ENCODE measurements at regions not wholly inside any gene's neighbourhood (a gene's known extent, or its start where the extent isn't known, plus 50 kb on each side); places are given as distances from the start of the nearest gene placed in this dataset.

GRCh38 chr1:218694636-218695035 lies 349.5 kb downstream of the TGFB2 start:
- H3K27ac ChIP-seq (ENCODE audit: low read length), result no peak overlapping the region
- H3K9ac ChIP-seq (ENCODE audit: low read length in 2 of 2), result no peak overlapping the region
- no peak overlapping the region for H3K4me3 ChIP-seq (ENCODE audit: low read length in 2 of 2)
- no peaks in the 10 kb centered on the region for H3K4me1 ChIP-seq (ENCODE audit: control insufficient read depth, insufficient read depth, low read length)
- H3K36me3 ChIP-seq (ENCODE audit: control insufficient read depth in 2 of 2, insufficient read depth in 2 of 2, low read length in 2 of 2), result no peaks in the 10 kb centered on the region
- no peaks in the 10 kb centered on the region for H3K27me3 ChIP-seq (ENCODE audit: control insufficient read depth in 1 of 2, insufficient read depth in 2 of 2, low read length in 2 of 2)
- H3K9me3 ChIP-seq (ENCODE audit: control insufficient read depth in 2 of 2, low read length in 2 of 2), result peaks cover 0 to 3% of the 10 kb centered on the region in 2 donors

- no peaks in the 10 kb centered on the region for H3K9me3 ChIP-seq (ENCODE audit: control insufficient read depth in 2 of 2, low read length in 2 of 2)
- no peak overlapping the region for H3K9ac ChIP-seq (ENCODE audit: low read length in 2 of 2)
- H3K36me3 ChIP-seq (ENCODE audit: control insufficient read depth in 2 of 2, insufficient read depth in 2 of 2, low read length in 2 of 2), result no peaks in the 10 kb centered on the region
- H3K27me3 ChIP-seq (ENCODE audit: control insufficient read depth in 1 of 2, insufficient read depth in 2 of 2, low read length in 2 of 2), result no peaks in the 10 kb centered on the region
- H3K27ac ChIP-seq (ENCODE audit: low read length), result no peak overlapping the region
- H3K4me1 ChIP-seq (ENCODE audit: control insufficient read depth, insufficient read depth, low read length), result no peaks in the 10 kb centered on the region
- H3K4me3 ChIP-seq (ENCODE audit: low read length in 2 of 2), result no peak overlapping the region
Measured at GRCh38 chr1:218695525-218695924, 350.4 kb downstream of the TGFB2 start.

- H3K4me3 ChIP-seq (ENCODE audit: low read length in 2 of 2), result no peak overlapping the region
- no peak overlapping the region for H3K27ac ChIP-seq (ENCODE audit: low read length)
- no peaks in the 10 kb centered on the region for H3K27me3 ChIP-seq (ENCODE audit: control insufficient read depth in 1 of 2, insufficient read depth in 2 of 2, low read length in 2 of 2)
- H3K9me3 ChIP-seq (ENCODE audit: control insufficient read depth in 2 of 2, low read length in 2 of 2), result no peaks in the 10 kb centered on the region
- no peaks in the 10 kb centered on the region for H3K4me1 ChIP-seq (ENCODE audit: control insufficient read depth, insufficient read depth, low read length)
- no peak overlapping the region for H3K9ac ChIP-seq (ENCODE audit: low read length in 2 of 2)
- no peaks in the 10 kb centered on the region for H3K36me3 ChIP-seq (ENCODE audit: control insufficient read depth in 2 of 2, insufficient read depth in 2 of 2, low read length in 2 of 2)
Measured at GRCh38 chr1:218698141-218698540, 353.0 kb downstream of the TGFB2 start.

DNA sequence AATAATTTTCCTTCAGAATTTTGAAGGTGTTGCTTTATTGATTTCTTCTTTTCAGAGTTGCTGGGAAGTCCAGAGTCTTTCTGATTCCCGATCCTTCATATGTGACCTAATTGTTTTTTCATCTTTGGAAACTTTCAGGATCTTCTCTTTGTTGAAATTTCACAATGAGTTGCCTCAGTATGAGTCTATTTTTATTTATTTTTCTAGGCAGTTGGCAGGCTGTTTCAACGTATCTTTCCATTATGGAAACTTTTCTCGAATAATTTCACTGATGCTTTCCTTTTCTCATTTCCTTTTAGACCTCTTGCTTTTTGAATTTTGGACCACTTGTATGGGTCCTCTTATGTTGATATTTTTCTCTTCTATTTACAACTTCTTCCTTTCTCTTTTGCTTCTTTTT lies 354.3 kb downstream of the TGFB2 start:
- no peaks in the 10 kb centered on the region for H3K4me1 ChIP-seq (ENCODE audit: control insufficient read depth, insufficient read depth, low read length)
- no peaks in the 10 kb centered on the region for H3K36me3 ChIP-seq (ENCODE audit: control insufficient read depth in 2 of 2, insufficient read depth in 2 of 2, low read length in 2 of 2)
- no peak overlapping the region for H3K9ac ChIP-seq (ENCODE audit: low read length in 2 of 2)

DNA sequence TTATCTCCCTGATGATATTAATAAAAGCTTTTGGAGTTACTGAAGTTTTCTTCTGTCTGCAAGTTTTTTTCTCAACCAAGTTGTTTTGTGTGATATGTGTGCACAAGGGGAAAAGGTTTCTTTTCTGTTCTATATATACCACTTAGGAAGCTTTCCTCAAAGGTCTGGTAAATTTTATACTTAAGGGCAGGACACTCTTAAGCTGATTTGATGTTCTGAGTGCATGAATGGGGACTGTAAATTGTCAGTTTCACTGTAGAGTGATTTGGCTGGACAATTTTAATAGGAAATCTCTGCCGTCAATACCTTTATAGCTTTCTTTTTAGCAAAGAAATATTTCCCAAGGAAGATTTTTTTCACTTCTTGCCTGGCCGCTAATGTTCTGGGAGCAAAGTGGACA lies 354.7 kb downstream of the TGFB2 start:
- no peaks in the 10 kb centered on the region for H3K36me3 ChIP-seq (ENCODE audit: control insufficient read depth in 2 of 2, insufficient read depth in 2 of 2, low read length in 2 of 2)
- H3K9me3 ChIP-seq (ENCODE audit: control insufficient read depth in 2 of 2, low read length in 2 of 2), result no peaks in the 10 kb centered on the region
- no peaks in the 10 kb centered on the region for H3K4me1 ChIP-seq (ENCODE audit: control insufficient read depth, insufficient read depth, low read length)
- no peak overlapping the region for H3K27ac ChIP-seq (ENCODE audit: low read length)
- no peak overlapping the region for H3K9ac ChIP-seq (ENCODE audit: low read length in 2 of 2)
- no peak overlapping the region for H3K4me3 ChIP-seq (ENCODE audit: low read length in 2 of 2)
- H3K27me3 ChIP-seq (ENCODE audit: control insufficient read depth in 1 of 2, insufficient read depth in 2 of 2, low read length in 2 of 2), result no peaks in the 10 kb centered on the region

More for the DNA sequence above, 354.3 kb downstream of the TGFB2 start:
- Histone ChIP-seq H3K27me3 (ENCODE audit: control insufficient read depth in 1 of 2, insufficient read depth in 2 of 2, low read length in 2 of 2) (no peaks in the 10 kb centered on the region), H3K27ac (ENCODE audit: low read length) (no peak overlapping the region), H3K9me3 (ENCODE audit: control insufficient read depth in 2 of 2, low read length in 2 of 2) (no peaks in the 10 kb centered on the region), H3K4me3 (ENCODE audit: low read length in 2 of 2) (no peak overlapping the region)

DNA sequence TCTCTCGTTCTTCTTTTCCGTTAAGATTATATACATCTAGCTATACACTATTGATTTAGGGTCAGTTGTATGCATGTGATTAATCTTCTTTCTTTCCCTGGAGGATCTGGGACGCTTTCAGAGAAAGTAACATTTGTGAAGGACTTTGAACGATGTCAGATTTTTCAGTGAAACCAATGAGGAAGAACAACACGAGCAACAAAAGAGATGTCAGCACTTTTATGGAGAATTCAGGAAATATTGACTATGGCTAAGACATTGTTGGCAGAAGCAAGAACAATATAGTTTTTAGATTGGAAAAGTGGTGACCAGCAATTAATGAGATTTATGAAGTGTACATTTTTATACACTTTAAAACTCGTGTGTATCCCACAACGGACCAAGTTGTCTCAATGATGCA lies 355.5 kb downstream of the TGFB2 start:
- no peaks in the 10 kb centered on the region for H3K9me3 ChIP-seq (ENCODE audit: control insufficient read depth in 2 of 2, low read length in 2 of 2)
- H3K9ac ChIP-seq (ENCODE audit: low read length in 2 of 2), result no peak overlapping the region
- H3K36me3 ChIP-seq (ENCODE audit: control insufficient read depth in 2 of 2, insufficient read depth in 2 of 2, low read length in 2 of 2), result no peaks in the 10 kb centered on the region
- H3K4me1 ChIP-seq (ENCODE audit: control insufficient read depth, insufficient read depth, low read length), result no peaks in the 10 kb centered on the region
- H3K27me3 ChIP-seq (ENCODE audit: control insufficient read depth in 1 of 2, insufficient read depth in 2 of 2, low read length in 2 of 2), result no peaks in the 10 kb centered on the region
- H3K4me3 ChIP-seq (ENCODE audit: low read length in 2 of 2), result no peak overlapping the region
- H3K27ac ChIP-seq (ENCODE audit: low read length), result no peak overlapping the region

DNA sequence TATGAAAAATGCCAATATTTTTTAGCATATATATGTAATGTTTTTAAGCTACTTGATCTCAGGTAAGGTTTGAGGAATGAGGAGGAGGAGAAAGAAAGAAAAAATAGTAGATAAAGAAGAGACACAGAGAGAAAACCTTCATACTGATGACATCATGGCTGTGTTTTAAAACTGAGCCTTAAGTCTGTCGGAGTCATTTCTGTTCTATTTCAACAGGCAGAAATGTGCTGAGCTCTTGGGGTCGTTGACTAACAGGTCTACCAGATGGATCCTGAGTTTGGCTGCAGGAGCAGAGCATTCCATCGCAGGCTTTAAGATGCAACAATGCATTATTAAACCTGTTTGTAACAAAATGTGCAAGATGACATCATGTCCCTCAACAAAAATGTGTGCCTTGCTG lies 356.0 kb downstream of the TGFB2 start:
- H3K4me1 ChIP-seq (ENCODE audit: control insufficient read depth, insufficient read depth, low read length), result no peaks in the 10 kb centered on the region
- no peak overlapping the region for H3K27ac ChIP-seq (ENCODE audit: low read length)
- no peaks in the 10 kb centered on the region for H3K36me3 ChIP-seq (ENCODE audit: control insufficient read depth in 2 of 2, insufficient read depth in 2 of 2, low read length in 2 of 2)
- H3K27me3 ChIP-seq (ENCODE audit: control insufficient read depth in 1 of 2, insufficient read depth in 2 of 2, low read length in 2 of 2), result no peaks in the 10 kb centered on the region
- H3K4me3 ChIP-seq (ENCODE audit: low read length in 2 of 2), result no peak overlapping the region
- no peak overlapping the region for H3K9ac ChIP-seq (ENCODE audit: low read length in 2 of 2)
- no peaks in the 10 kb centered on the region for H3K9me3 ChIP-seq (ENCODE audit: control insufficient read depth in 2 of 2, low read length in 2 of 2)

DNA sequence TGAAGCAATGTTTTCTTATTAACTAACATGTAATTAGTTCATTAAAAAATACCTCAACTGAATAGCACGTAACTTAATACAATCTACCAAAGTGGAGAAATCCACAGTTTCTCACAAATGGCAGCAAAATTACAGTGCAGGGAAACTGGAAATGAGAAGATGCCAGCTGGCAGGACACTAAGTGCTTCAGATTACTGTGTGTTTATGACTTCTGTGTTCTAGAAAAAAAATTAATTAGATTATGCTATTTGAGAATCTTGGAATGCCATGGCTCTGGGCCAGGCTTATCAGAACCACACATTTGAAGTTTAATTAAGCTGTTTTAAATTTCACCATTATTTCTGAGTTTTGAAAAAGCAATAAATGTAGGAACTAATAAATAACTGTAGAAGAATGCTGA lies 357.6 kb downstream of the TGFB2 start:
- H3K27me3 ChIP-seq (ENCODE audit: control insufficient read depth in 1 of 2, insufficient read depth in 2 of 2, low read length in 2 of 2), result no peaks in the 10 kb centered on the region
- H3K4me3 ChIP-seq (ENCODE audit: low read length in 2 of 2), result no peak overlapping the region
- H3K9ac ChIP-seq (ENCODE audit: low read length in 2 of 2), result no peak overlapping the region
- no peaks in the 10 kb centered on the region for H3K4me1 ChIP-seq (ENCODE audit: control insufficient read depth, insufficient read depth, low read length)
- H3K36me3 ChIP-seq (ENCODE audit: control insufficient read depth in 2 of 2, insufficient read depth in 2 of 2, low read length in 2 of 2), result no peaks in the 10 kb centered on the region
- H3K9me3 ChIP-seq (ENCODE audit: control insufficient read depth in 2 of 2, low read length in 2 of 2), result no peaks in the 10 kb centered on the region
- H3K27ac ChIP-seq (ENCODE audit: low read length), result no peak overlapping the region

DNA sequence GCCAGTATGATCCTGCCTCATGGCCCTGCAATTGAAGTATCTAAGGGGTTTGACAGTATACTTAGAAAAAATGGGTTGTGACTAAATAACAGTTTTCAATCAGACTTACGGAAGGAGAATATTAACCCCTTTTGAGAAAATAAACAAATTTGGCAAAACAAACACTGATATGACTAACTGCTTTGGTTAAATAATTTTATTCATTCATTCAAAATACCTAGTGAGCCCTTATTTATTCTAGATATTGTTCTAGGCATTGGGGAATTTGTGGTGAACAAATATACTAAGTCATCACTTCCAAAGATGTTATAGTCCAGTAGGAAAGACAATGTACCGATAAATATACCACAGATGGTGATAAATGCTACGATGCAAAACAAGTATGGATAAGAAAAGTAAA lies 358.7 kb downstream of the TGFB2 start:
- no peak overlapping the region for H3K27ac ChIP-seq (ENCODE audit: low read length)
- no peak overlapping the region for H3K9ac ChIP-seq (ENCODE audit: low read length in 2 of 2)
- H3K27me3 ChIP-seq (ENCODE audit: control insufficient read depth in 1 of 2, insufficient read depth in 2 of 2, low read length in 2 of 2), result no peaks in the 10 kb centered on the region
- no peak overlapping the region for H3K4me3 ChIP-seq (ENCODE audit: low read length in 2 of 2)
- no peaks in the 10 kb centered on the region for H3K9me3 ChIP-seq (ENCODE audit: control insufficient read depth in 2 of 2, low read length in 2 of 2)
- H3K4me1 ChIP-seq (ENCODE audit: control insufficient read depth, insufficient read depth, low read length), result no peaks in the 10 kb centered on the region
- H3K36me3 ChIP-seq (ENCODE audit: control insufficient read depth in 2 of 2, insufficient read depth in 2 of 2, low read length in 2 of 2), result no peaks in the 10 kb centered on the region

DNA sequence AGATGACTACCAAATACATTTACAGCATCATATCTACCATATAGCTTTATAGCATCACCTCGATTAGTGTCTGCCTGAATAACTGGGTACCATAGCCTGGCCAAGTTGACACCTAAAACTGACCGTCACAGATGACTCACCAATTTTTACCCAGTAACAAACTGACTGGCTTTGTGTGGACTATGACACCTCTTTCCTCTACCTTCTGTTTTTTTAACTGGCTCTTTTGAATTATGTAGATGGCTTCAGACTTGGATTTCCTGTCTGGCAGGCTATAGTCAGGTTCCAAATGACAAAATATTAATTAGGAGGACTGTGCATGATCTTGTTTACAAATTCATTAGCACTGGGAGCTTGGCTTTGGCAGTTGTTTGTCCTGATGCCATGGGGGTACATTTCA lies 360.3 kb downstream of the TGFB2 start:
- H3K27me3 ChIP-seq (ENCODE audit: control insufficient read depth in 1 of 2, insufficient read depth in 2 of 2, low read length in 2 of 2), result no peaks in the 10 kb centered on the region
- H3K9me3 ChIP-seq (ENCODE audit: control insufficient read depth in 2 of 2, low read length in 2 of 2), result no peaks in the 10 kb centered on the region
- no peaks in the 10 kb centered on the region for H3K36me3 ChIP-seq (ENCODE audit: control insufficient read depth in 2 of 2, insufficient read depth in 2 of 2, low read length in 2 of 2)
- no peak overlapping the region for H3K27ac ChIP-seq (ENCODE audit: low read length)
- no peak overlapping the region for H3K4me3 ChIP-seq (ENCODE audit: low read length in 2 of 2)
- H3K4me1 ChIP-seq (ENCODE audit: control insufficient read depth, insufficient read depth, low read length), result no peaks in the 10 kb centered on the region
- no peak overlapping the region for H3K9ac ChIP-seq (ENCODE audit: low read length in 2 of 2)

DNA sequence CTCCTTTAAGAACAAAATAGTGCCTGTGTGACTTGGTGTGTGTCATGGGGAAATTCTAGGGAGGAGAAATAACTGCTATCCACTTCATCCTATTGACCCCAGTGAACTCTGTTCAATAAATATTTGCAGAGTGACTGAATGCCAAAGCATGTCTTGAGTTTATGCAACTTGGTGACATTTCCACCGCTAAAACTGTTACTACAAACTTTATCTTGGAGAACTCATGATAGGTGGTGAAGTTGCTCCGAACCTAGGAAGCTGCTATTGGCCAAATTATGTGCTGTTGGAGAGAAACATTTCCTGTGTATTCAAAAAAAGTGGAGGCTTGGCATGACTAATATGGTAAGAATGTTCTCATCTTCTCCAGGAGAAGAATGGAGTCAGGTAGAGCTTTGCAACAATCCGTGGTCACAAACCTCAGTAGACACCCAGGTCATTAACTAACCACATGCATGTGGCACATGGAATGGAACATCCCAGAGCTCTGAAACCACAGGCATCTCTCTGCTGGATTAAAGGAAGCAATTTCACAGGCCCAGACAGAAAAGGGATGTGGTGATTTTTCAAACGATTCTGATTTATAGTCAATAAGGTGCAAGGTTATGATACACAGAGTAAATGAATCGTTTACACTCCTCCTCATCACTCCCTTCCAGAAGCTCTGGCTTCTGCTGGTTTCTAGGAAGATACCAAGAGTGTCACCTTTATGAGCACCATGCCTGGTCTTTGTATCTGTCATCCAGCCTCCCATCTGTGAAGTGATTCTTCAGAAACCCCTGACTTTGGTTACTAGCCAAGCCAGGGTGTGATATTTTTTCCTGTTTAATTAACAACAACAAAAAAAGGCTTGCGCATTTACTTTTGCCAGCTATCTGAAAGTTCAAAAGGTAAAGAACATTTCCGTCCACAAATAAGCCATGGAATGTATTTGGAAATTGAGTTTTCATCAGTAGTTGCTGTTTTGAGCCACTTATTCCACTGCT lies 361.1 kb downstream of the TGFB2 start:
- Histone ChIP-seq H3K36me3 (ENCODE audit: control insufficient read depth in 2 of 2, insufficient read depth in 2 of 2, low read length in 2 of 2) (no peaks in the 10 kb centered on the region), H3K27ac (ENCODE audit: low read length) (no peak overlapping the region), H3K27me3 (ENCODE audit: control insufficient read depth in 1 of 2, insufficient read depth in 2 of 2, low read length in 2 of 2) (no peaks in the 10 kb centered on the region)

More for the DNA sequence above, 361.1 kb downstream of the TGFB2 start:
- Histone ChIP-seq H3K9ac (ENCODE audit: low read length in 2 of 2) (no peak overlapping the region), H3K4me1 (ENCODE audit: control insufficient read depth, insufficient read depth, low read length) (no peaks in the 10 kb centered on the region), H3K4me3 (ENCODE audit: low read length in 2 of 2) (no peak overlapping the region), H3K9me3 (ENCODE audit: control insufficient read depth in 2 of 2, low read length in 2 of 2) (no peaks in the 10 kb centered on the region)

All from stomach smooth muscle (tissue), 2 donors.